Kidney (tissue), 13 donors: ENCODE measurements at regions not wholly inside any gene's neighbourhood (a gene's known extent, or its start where the extent isn't known, plus 50 kb on each side); places are given as distances from the start of the nearest gene placed in this dataset.

Source experiments
- DNase-seq, 5 donors: peaks; one replicate each; pipeline ENCODE4 v3.0.0-alpha.2; 2013 to 2020
- FAIRE-seq: peaks from 2 replicates; lab custom pipeline; 2012; peaks lifted over from hg19 to GRCh38; lab: Jason Lieb, UNC
- H3K27ac ChIP-seq, 2 donors: one replicate each; pipeline ENCODE4 v1.7.0; 2013; ENCODE audit warnings: low read depth in 2 of 2, low read length in 2 of 2, inconsistent platforms in 1 of 2
- H3K27me3 ChIP-seq: one replicate; pipeline ENCODE4 v1.7.1; 2013; ENCODE audit warnings: low read length, inconsistent platforms; ENCODE audit not compliant: control insufficient read depth, insufficient read depth
- H3K36me3 ChIP-seq, 3 donors: one replicate each; pipeline versions ENCODE4 v1.7.0 to v1.7.1; 2013; ENCODE audit warnings: low read length in 3 of 3, control low read depth in 1 of 3, inconsistent platforms in 1 of 3; ENCODE audit not compliant: insufficient read depth in 3 of 3, control insufficient read depth in 2 of 3
- H3K4me1 ChIP-seq, 3 donors: one replicate each; pipeline versions ENCODE4 v1.7.0 to v1.7.1; 2013; ENCODE audit warnings: low read length in 3 of 3, inconsistent platforms in 1 of 3, low read depth in 1 of 3; ENCODE audit not compliant: control insufficient read depth in 2 of 3, insufficient read depth in 2 of 3
- H3K4me3 ChIP-seq, 3 donors: one replicate each; pipeline versions ENCODE4 v1.7.0 to v1.8.1; 2013; ENCODE audit warnings: low read length in 3 of 3, control low read depth in 1 of 3, inconsistent platforms in 1 of 3
- H3K9ac ChIP-seq, 3 donors: one replicate each; pipeline versions ENCODE4 v1.7.0 to v1.7.1; 2013; ENCODE audit warnings: low read length in 3 of 3, control low read depth in 1 of 3, inconsistent platforms in 1 of 3
- H3K9me3 ChIP-seq, 3 donors: one replicate each; pipeline versions ENCODE4 v1.7.0 to v1.7.1; 2013; ENCODE audit warnings: low read length in 3 of 3, control low read depth in 1 of 3, inconsistent platforms in 1 of 3; ENCODE audit not compliant: control insufficient read depth in 2 of 3, insufficient read depth in 1 of 3
- CTCF ChIP-seq: IDR thresholded peaks from 3 replicates; pipeline ENCODE4 v1.5.1; 2012; ENCODE audit warnings: mild to moderate bottlenecking, moderate library complexity, borderline replicate concordance; ENCODE audit not compliant: insufficient read depth; ENCODE audit errors: extremely low read depth
- intact Hi-C: fragments of 100-400 bp; cut with DNase I; formaldehyde crosslinking; loops from one replicate; pipeline ENCODE4 v1.11.1; 2022
- donor health status: control.
- donor health status: control.
- donor health status: control.
- donor health status: control.
- donor health status: control.
- donor health status: DM: yes; HTN: yes; CAD: no.
- donor health status: Normal renal cell carcinoma (clear cell type).

- peak in 4 of 5 donors; percentile 88 to 91 (median 90) for DNase-seq
- intact Hi-C loops: no loop called here
- no peaks in the 10 kb centered on the region for H3K27me3 ChIP-seq
Observed at GRCh38 chr11:128042290-128042751, 545.0 kb downstream of the ETS1 start.

GRCh38 chr11:128040603-128041002 lies 546.8 kb downstream of the ETS1 start:
- H3K9ac ChIP-seq: no peak overlapping the region
- no peak overlapping the region for H3K4me3 ChIP-seq
- H3K4me1 ChIP-seq: peaks cover 0 to 3% (median 0%) of the 10 kb centered on the region in 3 donors
- H3K27ac ChIP-seq: no peak overlapping the region
- no peaks in the 10 kb centered on the region for H3K9me3 ChIP-seq
- H3K36me3 ChIP-seq: no peaks in the 10 kb centered on the region
- DNase-seq (no peak), FAIRE-seq (no peak)
- H3K27me3 ChIP-seq: no peaks in the 10 kb centered on the region
- intact Hi-C loops: no loop called here
- TF ChIP-seq CTCF: no peak

More at GRCh38 chr11:128042290-128042751, 545.0 kb downstream of the ETS1 start:
- H3K27ac ChIP-seq: no peak overlapping the region
- H3K9ac ChIP-seq: no peak overlapping the region
- no peak for TF ChIP-seq CTCF
- no peak for FAIRE-seq
- no peaks in the 10 kb centered on the region for H3K36me3 ChIP-seq
- no peaks in the 10 kb centered on the region for H3K9me3 ChIP-seq
- H3K4me3 ChIP-seq: no peak overlapping the region
- peaks cover 0 to 3% (median 0%) of the 10 kb centered on the region in 3 donors for H3K4me1 ChIP-seq

GRCh38 chr11:128039140-128040021 lies 548.0 kb downstream of the ETS1 start:
- no peak overlapping the region for H3K9ac ChIP-seq
- intact Hi-C loops: no loop called here
- no peak for TF ChIP-seq CTCF
- H3K27me3 ChIP-seq: no peaks in the 10 kb centered on the region
- H3K27ac ChIP-seq: no peak overlapping the region
- peak in 1 of 5 donors; percentile 78 for DNase-seq
- no peak overlapping the region for H3K4me3 ChIP-seq
- FAIRE-seq: no peak
- no peaks in the 10 kb centered on the region for H3K9me3 ChIP-seq
- no peaks in the 10 kb centered on the region for H3K36me3 ChIP-seq
- peaks cover 0 to 3% (median 0%) of the 10 kb centered on the region in 3 donors for H3K4me1 ChIP-seq
